GDM1 (cell line): ENCODE measurements at regions not wholly inside any gene's neighbourhood (a gene's known extent, or its start where the extent isn't known, plus 50 kb on each side); places are given as distances from the start of the nearest gene placed in this dataset.
"Not testable (repeated sequence)": the region's sequence is repeated elsewhere in the genome, so short reads cannot be mapped to it uniquely, and the experiment has no call there.

Experiments used
- DNase-seq: peaks from one replicate; lab custom pipeline; 2025; lab: John Stamatoyannopoulos, UW

GRCh38 chr5:154702477-154702876 is 52.7 kb upstream of the LARP1 start:
- no peak for DNase-seq

GRCh38 chr5:154701725-154702124 is 53.5 kb upstream of the LARP1 start:
- DNase-seq: not testable (repeated sequence)

- DNase-seq: no peak
These were observed 54.0 kb upstream of the LARP1 start for GRCh38 chr5:154701181-154701580.

GRCh38 chr5:154700289-154700928 is 54.8 kb upstream of the LARP1 start:
- not testable (repeated sequence) for DNase-seq

GRCh38 chr5:154698763-154699162 is 56.4 kb upstream of the LARP1 start:
- DNase-seq: no peak

GRCh38 chr5:154697371-154697770 is 57.8 kb upstream of the LARP1 start:
- DNase-seq: no peak

GRCh38 chr5:154696891-154697290 is 58.3 kb upstream of the LARP1 start:
- no peak for DNase-seq

- no peak for DNase-seq
These were observed 61.0 kb upstream of the LARP1 start for GRCh38 chr5:154694159-154694558.

- no peak for DNase-seq
These were observed 64.7 kb upstream of the LARP1 start for GRCh38 chr5:154690488-154690887.

GRCh38 chr5:154686490-154686889 is 68.7 kb upstream of the LARP1 start:
- no peak for DNase-seq

- DNase-seq: no peak
These were observed 71.9 kb upstream of the LARP1 start for GRCh38 chr5:154683101-154683880.

GRCh38 chr5:154679501-154679900 is 75.7 kb upstream of the LARP1 start:
- no peak for DNase-seq

GRCh38 chr5:154677921-154678320 is 77.3 kb upstream of the LARP1 start:
- DNase-seq: no peak

GRCh38 chr5:154676508-154676907 is 78.7 kb upstream of the LARP1 start:
- no peak for DNase-seq

GRCh38 chr5:154674029-154674428 is 81.1 kb upstream of the LARP1 start:
- no peak for DNase-seq

GRCh38 chr5:154673506-154673905 is 81.7 kb upstream of the LARP1 start:
- DNase-seq: no peak

GRCh38 chr5:154669913-154670312 is 85.3 kb upstream of the LARP1 start:
- DNase-seq: not testable (repeated sequence)

GRCh38 chr5:154669402-154669801 is 85.8 kb upstream of the LARP1 start:
- DNase-seq: no peak

- DNase-seq: no peak
These were observed 90.3 kb upstream of the LARP1 start for GRCh38 chr5:154664869-154665268.

- DNase-seq: no peak
These were observed 91.8 kb upstream of the LARP1 start for GRCh38 chr5:154663424-154663823.

GRCh38 chr5:154654486-154655371 is 100.4 kb upstream of the LARP1 start:
- no peak for DNase-seq

GRCh38 chr5:154653764-154654485 is 101.3 kb upstream of the LARP1 start:
- no peak for DNase-seq
